HCT116 (cell line): ENCODE measurements at regions not wholly inside any gene's neighbourhood (a gene's known extent, or its start where the extent isn't known, plus 50 kb on each side); places are given as distances from the start of the nearest gene placed in this dataset.

Experiments used
- CTCF ChIP-seq, 3 experiments: fragments of 200-600 bp in 1 of 3; sonication (generic) in 1 of 3; IDR thresholded peaks in 2 of 3; conservative IDR thresholded peaks in 1 of 3; 2 replicates each; pipeline ENCODE4 v1.5.1; 2012 to 2017; ENCODE audit warnings: low read depth in 2 of 3, low read length in 2 of 3, antibody characterized with exemption in 1 of 3, borderline replicate concordance in 1 of 3, control low read depth in 1 of 3, mild to moderate bottlenecking in 1 of 3, mixed read lengths in 1 of 3, mixed run types in 1 of 3, moderate library complexity in 1 of 3; ENCODE audit not compliant: insufficient read depth in 1 of 3
- EZH2 ChIP-seq: fragments of 200-600 bp; sonication (generic); IDR thresholded peaks from 2 replicates; pipeline ENCODE4 v1.6.1; 2017; ENCODE audit warnings: antibody characterized with exemption, mixed run types
- FOSL1 ChIP-seq: IDR thresholded peaks from 2 replicates; pipeline ENCODE4 v1.6.1; 2012; ENCODE audit warnings: low read depth
- MAX ChIP-seq: IDR thresholded peaks from 2 replicates; pipeline ENCODE4 v1.6.1; 2012
- SRF ChIP-seq: IDR thresholded peaks from 2 replicates; pipeline ENCODE4 v1.6.1; 2012; ENCODE audit warnings: low read depth
- ZNF274 ChIP-seq: fragments of 200-500 bp; sonication (Bioruptor generic); IDR thresholded peaks from 2 replicates; pipeline ENCODE4 v1.6.1; 2014; ENCODE audit warnings: mild to moderate bottlenecking, low read depth, low read length, inconsistent platforms

- TF ChIP-seq CTCF (IDR thresholded peaks at IDR 0.05 in 2 of 3, conservative IDR thresholded peaks at IDR 0.05 in 1 of 3; ENCODE audit: borderline replicate concordance in 1 of 3, insufficient read depth in 1 of 3, low read depth in 2 of 3, low read length in 2 of 3) (no peak), FOSL1 (no peak), ZNF274 (no peak), EZH2 (no peak), MAX (no peak), SRF (no peak)
Observed at GRCh38 chr14:65195042-65195719, 92.9 kb upstream of the MAX start.
